SK-N-SH treated with all-trans-retinoic acid at 6 μM for 48 hours (cell line): ENCODE measurements at regions not wholly inside any gene's neighbourhood (a gene's known extent, or its start where the extent isn't known, plus 50 kb on each side); places are given as distances from the start of the nearest gene placed in this dataset.

Experiments used
- ATAC-seq: fragments of 200-7000 bp; cut with Tn5 transposase; 3 replicates; pipeline ENCODE4 v1.9.1; 2020; ENCODE audit warnings: mild to moderate bottlenecking, moderate library complexity
- ARNTL ChIP-seq: fragments of 450-650 bp; formaldehyde crosslinking; IDR thresholded peaks from 2 replicates; pipeline ENCODE4 v1.5.0; 2020; ENCODE audit warnings: low read depth, mild to moderate bottlenecking, moderate library complexity, borderline replicate concordance
- BACH2 ChIP-seq: fragments of 250-450 bp; sonication (Bioruptor Pico); IDR thresholded peaks from 2 replicates; pipeline ENCODE4 v1.9.0; 2021; ENCODE audit warnings: mild to moderate bottlenecking, borderline replicate concordance
- CSDC2 ChIP-seq: fragments of 250-450 bp; sonication (Bioruptor Pico); IDR thresholded peaks from 2 replicates; pipeline ENCODE4 v1.5.0; 2020; ENCODE audit warnings: mild to moderate bottlenecking, moderate library complexity
- ESRRG ChIP-seq: fragments of 250-450 bp; sonication (Bioruptor Pico); IDR thresholded peaks from 2 replicates; pipeline ENCODE4 v1.6.1; 2021; ENCODE audit warnings: mild to moderate bottlenecking
- GLIS3 ChIP-seq: fragments of 250-450 bp; sonication (Bioruptor Pico); IDR thresholded peaks from 2 replicates; pipeline ENCODE4 v1.5.0; 2020; ENCODE audit warnings: mild to moderate bottlenecking, moderate library complexity
- OSR1 ChIP-seq: fragments of 250-450 bp; sonication (Bioruptor Pico); IDR thresholded peaks from 2 replicates; pipeline ENCODE4 v1.8.0; 2022; ENCODE audit warnings: moderate library complexity, mild to moderate bottlenecking, inconsistent platforms
- PPARA ChIP-seq: fragments of 250-450 bp; sonication (Bioruptor Pico); IDR thresholded peaks from 2 replicates; pipeline ENCODE4 v1.5.0; 2020; ENCODE audit warnings: mild to moderate bottlenecking, borderline replicate concordance
- RARB ChIP-seq: fragments of 250-450 bp; sonication (Bioruptor Pico); IDR thresholded peaks from 2 replicates; pipeline ENCODE4 v1.8.0; 2021; ENCODE audit warnings: mild to moderate bottlenecking, moderate library complexity
- TOX ChIP-seq: fragments of 250-450 bp; sonication (Bioruptor Pico); IDR thresholded peaks from 2 replicates; pipeline ENCODE4 v1.8.0; 2021; ENCODE audit warnings: mild to moderate bottlenecking, moderate library complexity, borderline replicate concordance
- ZC3H10 ChIP-seq: fragments of 250-450 bp; sonication (Bioruptor Pico); IDR thresholded peaks from 2 replicates; pipeline ENCODE4 v1.5.1; 2021; ENCODE audit warnings: mild to moderate bottlenecking, moderate library complexity
- ZFP3 ChIP-seq: fragments of 250-450 bp; sonication (Bioruptor Pico); IDR thresholded peaks from 2 replicates; pipeline ENCODE4 v1.5.0; 2020; ENCODE audit warnings: mild to moderate bottlenecking, moderate library complexity
- ZNF565 ChIP-seq: fragments of 450-650 bp; formaldehyde crosslinking; conservative IDR thresholded peaks from 2 replicates; pipeline ENCODE4 v1.5.0; 2020; ENCODE audit warnings: low read depth, mild to moderate bottlenecking, moderate library complexity
- ZNF70 ChIP-seq: fragments of 450-650 bp; formaldehyde crosslinking; IDR thresholded peaks from 2 replicates; pipeline ENCODE4 v1.5.0; 2020; ENCODE audit warnings: mild to moderate bottlenecking, moderate library complexity
- ZNF8 ChIP-seq: fragments of 450-650 bp; formaldehyde crosslinking; IDR thresholded peaks from 2 replicates; pipeline ENCODE4 v1.5.0; 2020; ENCODE audit warnings: mild to moderate bottlenecking, moderate library complexity
- TF ChIP-seq, protein P1 (sequence below): fragments of 250-450 bp; sonication (Bioruptor Pico); IDR thresholded peaks from 2 replicates; pipeline ENCODE4 v1.8.0; 2021; ENCODE audit warnings: low read depth, mild to moderate bottlenecking, moderate library complexity, borderline replicate concordance
- TF ChIP-seq, protein P2 (sequence below): fragments of 250-450 bp; sonication (Bioruptor Pico); IDR thresholded peaks from 2 replicates; pipeline ENCODE4 v1.8.0; 2020; ENCODE audit warnings: mild to moderate bottlenecking, moderate library complexity, borderline replicate concordance
- TF ChIP-seq, protein P3 (sequence below): fragments of 250-450 bp; sonication (Bioruptor Pico); IDR thresholded peaks from 2 replicates; pipeline ENCODE4 v1.5.1; 2021; ENCODE audit warnings: mild to moderate bottlenecking, moderate library complexity
- TF ChIP-seq, protein P4 (sequence below): fragments of 250-450 bp; sonication (Bioruptor Pico); IDR thresholded peaks from 2 replicates; pipeline ENCODE4 v1.5.1; 2020; ENCODE audit warnings: low read depth, mild to moderate bottlenecking, moderate library complexity

DNA sequence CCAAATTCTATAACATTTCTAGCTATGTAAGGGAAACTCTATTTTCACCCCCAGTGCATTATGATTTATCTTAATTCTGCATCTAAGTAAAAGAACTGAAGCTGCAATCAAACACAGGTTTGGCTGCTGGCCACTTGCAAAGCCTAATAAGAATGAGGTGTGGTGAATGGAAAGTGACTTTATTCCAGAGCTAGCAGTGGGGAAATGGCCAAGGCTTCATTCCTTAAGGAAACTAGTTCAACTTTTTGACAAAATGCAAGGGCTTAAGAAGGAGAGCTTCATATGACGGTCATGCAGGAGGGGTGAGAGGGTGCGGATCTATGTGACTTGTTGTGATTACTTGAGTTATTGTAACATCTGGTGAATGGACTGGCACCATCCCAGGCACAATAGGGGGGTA is 1802.0 kb downstream of the SUCLG1 start (continued):
- TF ChIP-seq, protein P1, sequence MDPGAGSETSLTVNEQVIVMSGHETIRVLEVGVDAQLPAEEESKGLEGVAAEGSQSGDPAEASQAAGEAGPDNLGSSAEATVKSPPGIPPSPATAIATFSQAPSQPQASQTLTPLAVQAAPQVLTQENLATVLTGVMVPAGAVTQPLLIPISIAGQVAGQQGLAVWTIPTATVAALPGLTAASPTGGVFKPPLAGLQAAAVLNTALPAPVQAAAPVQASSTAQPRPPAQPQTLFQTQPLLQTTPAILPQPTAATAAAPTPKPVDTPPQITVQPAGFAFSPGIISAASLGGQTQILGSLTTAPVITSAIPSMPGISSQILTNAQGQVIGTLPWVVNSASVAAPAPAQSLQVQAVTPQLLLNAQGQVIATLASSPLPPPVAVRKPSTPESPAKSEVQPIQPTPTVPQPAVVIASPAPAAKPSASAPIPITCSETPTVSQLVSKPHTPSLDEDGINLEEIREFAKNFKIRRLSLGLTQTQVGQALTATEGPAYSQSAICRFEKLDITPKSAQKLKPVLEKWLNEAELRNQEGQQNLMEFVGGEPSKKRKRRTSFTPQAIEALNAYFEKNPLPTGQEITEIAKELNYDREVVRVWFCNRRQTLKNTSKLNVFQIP: no peak
- no peak for TF ChIP-seq ZNF565 (CRISPR knock-in tag)
- TF ChIP-seq ESRRG (CRISPR knock-in tag): no peak
- TF ChIP-seq GLIS3 (CRISPR knock-in tag): no peak
- TF ChIP-seq, all 23 proteins: peak for 0

DNA sequence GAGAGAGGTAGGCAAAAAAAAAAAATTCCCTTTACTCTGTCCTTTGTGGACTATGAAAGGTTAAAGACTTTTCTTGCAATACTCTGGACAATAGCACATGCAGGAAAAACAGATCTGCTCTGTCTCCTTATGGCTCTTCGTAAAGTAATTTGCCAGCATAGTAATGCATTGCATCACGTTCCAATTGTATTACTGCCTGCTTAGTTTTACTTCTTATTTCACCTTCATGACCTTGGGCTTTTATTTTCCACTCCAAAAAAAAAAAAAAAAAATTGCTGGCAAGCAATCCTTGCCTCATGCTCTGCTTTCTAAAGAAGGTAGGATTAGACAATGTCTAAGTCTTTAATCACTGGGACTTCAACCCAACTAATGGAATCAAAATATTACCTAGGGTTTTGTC is 1802.7 kb downstream of the SUCLG1 start:
- no peak for ATAC-seq

DNA sequence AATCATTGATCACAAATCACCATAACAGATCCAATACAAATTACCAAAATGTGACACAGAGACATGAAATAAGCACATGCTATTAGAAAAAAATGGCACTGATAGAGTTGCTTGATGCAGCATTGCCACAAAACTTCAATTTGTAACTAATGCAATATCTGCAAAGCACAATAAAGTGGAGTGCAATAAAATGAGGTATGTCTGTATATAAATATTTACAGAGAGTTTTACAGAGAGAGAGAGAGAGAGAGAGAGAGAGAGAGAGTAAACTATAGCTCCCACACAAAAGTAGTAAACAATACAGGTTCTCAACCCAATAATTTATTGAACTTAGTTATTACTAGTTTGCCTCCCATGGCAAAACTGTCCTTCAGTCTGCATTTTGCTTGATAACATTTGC is 1807.0 kb downstream of the SUCLG1 start:
- no peak for ATAC-seq
- TF ChIP-seq ZNF70 (CRISPR knock-in tag): no peak

More for the DNA sequence above, 1802.7 kb downstream of the SUCLG1 start:
- TF ChIP-seq ZNF565 (CRISPR knock-in tag) (no peak), ARNTL (CRISPR knock-in tag) (no peak), ZC3H10 (no peak)
- TF ChIP-seq, protein P2, sequence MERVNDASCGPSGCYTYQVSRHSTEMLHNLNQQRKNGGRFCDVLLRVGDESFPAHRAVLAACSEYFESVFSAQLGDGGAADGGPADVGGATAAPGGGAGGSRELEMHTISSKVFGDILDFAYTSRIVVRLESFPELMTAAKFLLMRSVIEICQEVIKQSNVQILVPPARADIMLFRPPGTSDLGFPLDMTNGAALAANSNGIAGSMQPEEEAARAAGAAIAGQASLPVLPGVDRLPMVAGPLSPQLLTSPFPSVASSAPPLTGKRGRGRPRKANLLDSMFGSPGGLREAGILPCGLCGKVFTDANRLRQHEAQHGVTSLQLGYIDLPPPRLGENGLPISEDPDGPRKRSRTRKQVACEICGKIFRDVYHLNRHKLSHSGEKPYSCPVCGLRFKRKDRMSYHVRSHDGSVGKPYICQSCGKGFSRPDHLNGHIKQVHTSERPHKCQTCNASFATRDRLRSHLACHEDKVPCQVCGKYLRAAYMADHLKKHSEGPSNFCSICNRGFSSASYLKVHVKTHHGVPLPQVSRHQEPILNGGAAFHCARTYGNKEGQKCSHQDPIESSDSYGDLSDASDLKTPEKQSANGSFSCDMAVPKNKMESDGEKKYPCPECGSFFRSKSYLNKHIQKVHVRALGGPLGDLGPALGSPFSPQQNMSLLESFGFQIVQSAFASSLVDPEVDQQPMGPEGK: no peak

DNA sequence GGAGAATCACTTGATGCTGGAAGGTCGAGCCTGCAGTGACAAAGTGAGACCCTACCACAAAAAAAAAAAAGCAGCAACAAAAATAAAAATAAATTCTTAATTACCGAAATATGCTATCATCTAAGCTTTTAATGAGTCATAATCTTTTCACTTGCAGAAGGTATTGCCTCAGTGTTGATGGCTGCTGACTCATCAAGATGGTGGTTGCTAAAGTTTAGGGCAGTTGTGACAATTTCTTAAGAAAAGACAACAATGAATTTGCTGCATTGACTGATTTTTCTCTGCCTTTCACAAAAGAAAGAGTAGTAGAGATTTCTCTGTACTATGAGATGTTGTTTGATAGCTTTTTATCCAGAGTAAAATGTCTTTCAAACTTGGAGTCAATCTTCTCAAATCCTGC is 1809.0 kb downstream of the SUCLG1 start:
- no peak for ATAC-seq
- TF ChIP-seq ZNF8 (CRISPR knock-in tag) (no peak), ZC3H10 (no peak), ZNF565 (CRISPR knock-in tag) (no peak), RARB (CRISPR knock-in tag) (no peak), BACH2 (CRISPR knock-in tag) (no peak), ZNF70 (CRISPR knock-in tag) (no peak), PPARA (CRISPR knock-in tag) (no peak), GLIS3 (CRISPR knock-in tag) (no peak), CSDC2 (no peak), ZFP3 (CRISPR knock-in tag) (no peak), OSR1 (CRISPR knock-in tag) (no peak), TOX (CRISPR knock-in tag) (no peak)
- TF ChIP-seq, protein P3, sequence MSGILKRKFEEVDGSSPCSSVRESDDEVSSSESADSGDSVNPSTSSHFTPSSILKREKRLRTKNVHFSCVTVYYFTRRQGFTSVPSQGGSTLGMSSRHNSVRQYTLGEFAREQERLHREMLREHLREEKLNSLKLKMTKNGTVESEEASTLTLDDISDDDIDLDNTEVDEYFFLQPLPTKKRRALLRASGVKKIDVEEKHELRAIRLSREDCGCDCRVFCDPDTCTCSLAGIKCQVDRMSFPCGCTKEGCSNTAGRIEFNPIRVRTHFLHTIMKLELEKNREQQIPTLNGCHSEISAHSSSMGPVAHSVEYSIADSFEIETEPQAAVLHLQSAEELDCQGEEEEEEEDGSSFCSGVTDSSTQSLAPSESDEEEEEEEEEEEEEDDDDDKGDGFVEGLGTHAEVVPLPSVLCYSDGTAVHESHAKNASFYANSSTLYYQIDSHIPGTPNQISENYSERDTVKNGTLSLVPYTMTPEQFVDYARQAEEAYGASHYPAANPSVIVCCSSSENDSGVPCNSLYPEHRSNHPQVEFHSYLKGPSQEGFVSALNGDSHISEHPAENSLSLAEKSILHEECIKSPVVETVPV (CRISPR knock-in tag): no peak
- TF ChIP-seq, protein P2: no peak
- TF ChIP-seq, protein P4, sequence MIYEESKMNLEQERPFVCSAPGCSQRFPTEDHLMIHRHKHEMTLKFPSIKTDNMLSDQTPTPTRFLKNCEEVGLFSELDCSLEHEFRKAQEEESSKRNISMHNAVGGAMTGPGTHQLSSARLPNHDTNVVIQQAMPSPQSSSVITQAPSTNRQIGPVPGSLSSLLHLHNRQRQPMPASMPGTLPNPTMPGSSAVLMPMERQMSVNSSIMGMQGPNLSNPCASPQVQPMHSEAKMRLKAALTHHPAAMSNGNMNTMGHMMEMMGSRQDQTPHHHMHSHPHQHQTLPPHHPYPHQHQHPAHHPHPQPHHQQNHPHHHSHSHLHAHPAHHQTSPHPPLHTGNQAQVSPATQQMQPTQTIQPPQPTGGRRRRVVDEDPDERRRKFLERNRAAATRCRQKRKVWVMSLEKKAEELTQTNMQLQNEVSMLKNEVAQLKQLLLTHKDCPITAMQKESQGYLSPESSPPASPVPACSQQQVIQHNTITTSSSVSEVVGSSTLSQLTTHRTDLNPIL (CRISPR knock-in tag): no peak
- TF ChIP-seq, protein P1: no peak
- TF ChIP-seq, all 23 proteins: peak for 0
